GM19238 (cell line): ENCODE measurements at regions not wholly inside any gene's neighbourhood (a gene's known extent, or its start where the extent isn't known, plus 50 kb on each side); places are given as distances from the start of the nearest gene placed in this dataset.
A peak's percentile ranks its signal among the peaks of the same experiment; 100 is the strongest.
"Not testable (repeated sequence)": the region's sequence is repeated elsewhere in the genome, so short reads cannot be mapped to it uniquely, and the experiment has no call there.

ENCODE experiments used
- DNase-seq: peaks from one replicate; pipeline ENCODE4 v3.0.0; 2011; ENCODE audit warnings: low spot score; ENCODE audit not compliant: insufficient read length

DNA sequence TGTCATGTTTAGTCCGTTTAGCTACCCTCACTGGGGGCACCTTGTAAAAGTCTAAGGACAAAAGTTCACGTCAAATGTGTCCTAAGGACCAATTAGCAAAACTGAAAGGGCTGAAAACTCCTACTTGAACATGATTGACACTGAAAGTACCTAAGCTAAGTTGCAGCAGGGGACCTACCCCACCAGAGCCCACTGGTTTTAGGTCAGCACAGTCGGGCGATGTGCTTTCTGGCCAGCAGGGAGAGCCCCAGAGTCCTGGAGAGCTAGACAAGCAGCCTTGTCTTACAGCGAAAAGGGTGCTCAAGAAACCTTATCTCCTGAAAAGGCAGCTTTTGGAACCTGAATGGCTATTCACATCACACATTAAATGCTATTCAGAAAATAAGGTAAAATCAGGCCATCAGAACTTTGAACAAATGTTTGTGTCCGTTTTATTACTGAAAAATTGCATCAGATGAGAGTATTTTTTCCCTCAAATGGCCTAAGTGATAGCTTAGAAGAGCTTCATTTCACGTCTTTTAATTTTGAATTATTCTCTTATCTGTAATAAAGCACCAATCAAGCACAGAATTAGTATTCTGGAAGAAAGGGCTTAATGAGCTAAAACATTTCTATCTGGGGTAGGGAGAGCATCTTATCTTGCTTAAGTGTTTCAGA is 52.2 kb upstream of the MKI67 start:
- DNase-seq: no peak

- DNase-seq: no peak
These were observed 54.6 kb upstream of the MKI67 start for GRCh38 chr10:128180843-128181242.

- no peak for DNase-seq
These were observed 59.4 kb upstream of the MKI67 start for GRCh38 chr10:128185627-128186026.

- no peak for DNase-seq
These were observed 61.0 kb upstream of the MKI67 start for GRCh38 chr10:128186959-128187787.

GRCh38 chr10:128187788-128188185 is 61.6 kb upstream of the MKI67 start:
- DNase-seq: no peak

DNA sequence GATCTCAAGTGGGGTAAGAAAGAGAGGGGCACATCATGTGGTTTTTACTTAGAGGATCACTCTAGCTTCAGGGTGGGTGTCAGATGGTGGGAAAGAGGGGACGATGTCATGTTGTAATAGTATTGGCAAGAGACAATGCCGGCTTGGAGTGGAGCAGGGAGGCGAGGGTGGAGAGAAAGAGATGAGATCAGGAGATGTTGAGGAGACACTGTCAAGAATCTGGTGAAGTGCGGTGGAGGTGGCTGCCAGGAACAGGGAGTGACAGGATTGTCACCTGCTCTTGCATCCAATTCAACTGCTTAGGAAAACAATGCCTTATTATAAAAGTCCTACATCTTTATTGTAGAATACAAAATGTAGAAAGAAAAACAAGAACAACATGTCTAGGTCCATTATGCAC is 63.0 kb upstream of the MKI67 start:
- DNase-seq: no peak

- no peak for DNase-seq
These were observed 65.6 kb upstream of the MKI67 start for GRCh38 chr10:128191847-128192246.

DNA sequence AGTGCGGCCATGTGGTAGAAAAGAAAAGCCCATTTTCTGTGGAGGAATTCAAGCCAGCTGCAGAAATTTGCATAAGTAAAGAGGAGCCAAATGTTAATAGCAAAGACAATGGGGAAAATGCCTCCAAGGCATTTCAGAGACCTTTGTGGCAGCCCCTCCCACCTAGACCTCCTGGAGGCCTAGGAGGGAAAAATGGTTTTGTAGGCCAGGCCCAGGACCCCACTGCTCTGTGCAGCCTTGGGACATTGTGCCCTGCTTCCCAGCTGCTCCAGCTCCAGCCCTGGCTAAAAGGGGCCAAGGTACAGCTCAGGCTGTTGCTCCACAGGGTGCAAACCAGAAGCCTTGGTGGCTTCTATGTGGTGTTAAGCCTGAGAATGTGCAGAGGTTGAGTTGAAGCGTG is 75.6 kb upstream of the MKI67 start:
- DNase-seq: not testable (repeated sequence)

- DNase-seq: no peak
These were observed 76.8 kb upstream of the MKI67 start for GRCh38 chr10:128203028-128203427.

DNA sequence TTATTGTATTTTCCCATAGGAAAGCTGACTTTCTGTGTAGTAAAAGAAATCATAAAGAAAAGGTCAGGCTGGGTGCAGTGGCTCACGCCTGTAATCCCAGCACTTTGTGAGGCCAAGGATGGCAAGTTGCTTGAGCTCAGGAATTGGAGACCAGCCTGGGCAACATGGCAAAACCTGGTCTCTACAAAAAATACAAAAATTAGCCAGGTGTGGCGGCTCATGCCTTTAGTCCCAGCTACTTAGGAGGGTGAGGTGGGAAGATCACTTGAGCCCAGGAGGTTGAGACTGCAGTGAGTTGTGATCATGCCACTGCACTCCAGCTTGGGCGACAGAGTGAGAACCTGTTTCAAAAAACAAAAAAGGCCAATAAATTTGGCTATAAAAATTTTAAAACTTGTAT is 79.4 kb upstream of the MKI67 start:
- DNase-seq: not testable (repeated sequence)

DNA sequence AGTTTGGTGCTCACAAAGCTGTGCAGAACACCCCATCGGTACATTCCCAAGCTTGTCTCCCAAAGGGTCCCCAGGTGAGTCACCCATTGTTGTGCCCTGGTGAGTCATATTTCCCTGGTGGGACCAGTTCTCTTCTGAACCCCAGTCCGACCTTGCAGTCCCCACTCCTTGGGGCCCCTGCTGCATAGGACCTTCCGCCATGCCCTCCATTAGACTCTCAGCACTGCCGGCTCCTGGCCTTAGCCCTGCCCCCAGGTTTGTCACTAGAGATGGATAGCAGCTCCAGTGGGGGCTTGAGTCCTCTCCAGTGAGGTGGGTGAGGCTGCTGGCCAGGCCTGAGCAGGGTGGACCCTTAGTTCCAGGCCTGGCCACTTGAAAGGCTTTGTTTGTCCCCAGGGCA is 80.5 kb upstream of the MKI67 start:
- no peak for DNase-seq

DNA sequence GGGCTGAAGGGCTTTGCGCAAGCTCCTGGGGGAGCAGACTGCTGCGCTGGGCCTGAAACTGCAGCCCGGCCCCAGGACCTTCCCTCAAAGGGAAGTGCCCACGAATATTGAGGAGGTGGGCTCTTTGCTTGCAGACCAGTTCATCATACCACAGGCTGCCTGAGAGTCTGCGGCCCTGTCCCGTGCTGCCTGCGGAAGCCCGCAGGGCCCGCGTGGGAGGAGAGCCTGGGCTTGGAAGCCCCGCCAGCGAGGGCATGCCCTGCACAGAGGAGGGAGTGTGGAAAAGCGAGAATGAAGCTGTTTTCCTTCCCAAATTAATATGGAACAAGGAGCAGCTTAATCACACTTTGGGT is 83.6 kb upstream of the MKI67 start:
- no peak for DNase-seq

DNA sequence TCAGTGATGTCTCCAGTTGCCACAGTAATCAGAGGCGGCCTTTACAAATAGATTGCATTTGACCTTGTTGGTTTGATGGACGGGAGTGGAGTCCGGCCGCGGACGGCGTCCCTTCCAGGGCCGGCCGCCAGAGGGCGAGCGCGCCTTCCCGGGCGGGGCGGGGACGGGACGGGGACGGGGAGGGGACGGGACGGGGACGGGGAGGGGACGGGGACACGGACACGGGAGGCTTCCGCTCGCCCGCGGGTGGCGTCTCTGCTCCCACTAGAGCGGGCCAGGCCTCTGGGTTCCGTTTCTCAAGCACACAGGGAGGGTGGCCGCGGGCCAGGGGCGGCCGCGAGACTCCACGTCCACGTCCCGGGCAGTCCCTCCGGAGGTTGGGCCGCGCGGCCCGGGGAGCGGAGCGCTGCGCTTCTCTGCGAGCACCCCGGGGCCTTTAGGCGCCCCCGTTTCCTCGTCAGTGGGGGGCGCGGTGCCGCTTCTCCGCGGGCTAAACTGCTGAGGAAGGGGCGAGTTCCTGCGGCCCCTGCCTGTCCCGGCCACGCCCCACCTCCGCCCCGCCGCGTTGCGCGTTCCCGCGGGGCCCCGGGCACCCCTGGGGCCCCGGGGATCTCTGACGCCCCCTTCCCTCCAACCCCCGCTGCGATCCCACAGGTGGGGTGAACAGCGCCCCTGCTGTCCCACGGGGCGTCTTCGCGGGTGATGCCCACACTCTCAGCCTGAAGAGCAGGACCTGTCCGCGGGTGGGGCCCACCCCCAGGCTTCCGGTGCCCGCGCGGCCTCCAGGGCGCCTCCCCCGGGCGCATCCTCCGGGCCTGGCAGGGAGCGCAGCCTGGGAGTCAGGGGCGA is 84.2 kb upstream of the MKI67 start:
- DNase-seq: peak; percentile 55

GRCh38 chr10:128211064-128211504 is 84.9 kb upstream of the MKI67 start:
- no peak for DNase-seq

DNA sequence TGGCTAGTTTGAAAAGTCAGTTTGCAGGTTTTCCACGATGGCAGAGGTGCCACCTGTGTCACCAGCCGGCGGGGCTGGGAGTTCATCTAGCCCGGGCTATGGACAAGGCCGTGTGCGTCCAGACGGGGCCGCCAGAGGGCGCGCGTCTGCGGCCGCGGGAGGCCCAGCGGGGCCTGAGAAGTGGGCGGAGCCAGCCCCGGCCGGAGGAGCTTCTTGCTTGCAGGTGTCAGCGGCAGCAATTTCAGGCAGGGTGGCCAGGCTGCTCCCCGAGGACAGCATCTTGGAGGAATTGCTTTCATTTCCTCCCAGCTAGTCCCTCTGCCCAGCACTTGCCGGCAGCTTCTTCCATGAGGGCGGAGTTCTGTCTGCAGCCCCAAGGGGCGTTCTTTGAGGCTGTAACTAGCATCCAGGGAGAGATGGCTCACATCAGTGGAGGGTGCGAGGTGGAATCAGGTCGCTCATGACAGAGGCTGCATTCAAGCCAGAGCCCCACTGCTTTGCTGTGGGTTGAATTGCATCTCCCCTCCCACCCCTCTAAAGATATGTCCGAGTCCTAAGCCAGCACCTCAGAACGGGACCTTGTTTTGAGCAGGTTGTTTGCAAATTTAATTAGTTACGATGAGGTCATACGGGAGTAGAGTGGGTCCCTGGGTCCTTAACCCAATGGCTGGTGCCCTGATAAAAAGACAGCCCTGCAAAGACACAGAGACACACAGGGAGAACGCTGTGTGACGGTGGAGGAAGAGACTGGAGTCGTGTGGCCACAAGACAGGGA is 85.9 kb upstream of the MKI67 start:
- peak; percentile 94 for DNase-seq

- no peak for DNase-seq
These were observed 86.9 kb upstream of the MKI67 start for GRCh38 chr10:128213156-128213555.

- DNase-seq: no peak
These were observed 89.5 kb upstream of the MKI67 start for GRCh38 chr10:128215733-128216132.

DNA sequence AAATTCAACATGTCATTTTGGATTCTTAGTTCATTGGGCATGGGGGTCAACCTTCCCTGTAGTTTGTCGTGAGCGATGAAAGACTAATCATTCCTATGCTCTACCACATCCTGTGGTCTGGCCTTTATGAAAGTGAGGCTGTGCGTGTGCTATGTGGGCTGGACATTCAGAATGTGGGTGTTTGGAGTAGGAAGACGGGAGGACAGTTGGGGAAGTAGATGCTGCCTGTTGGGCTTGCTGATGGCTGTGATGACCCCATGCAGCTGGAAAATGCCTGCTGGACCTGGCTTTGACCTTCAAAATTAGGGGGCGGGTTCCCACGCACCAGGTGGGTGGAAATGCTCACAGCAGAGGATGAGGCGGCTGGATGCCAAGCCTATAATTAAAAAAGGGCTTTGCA is 90.9 kb upstream of the MKI67 start:
- DNase-seq: no peak

- no peak for DNase-seq
These were observed 91.9 kb upstream of the MKI67 start for GRCh38 chr10:128218161-128218560.

DNA sequence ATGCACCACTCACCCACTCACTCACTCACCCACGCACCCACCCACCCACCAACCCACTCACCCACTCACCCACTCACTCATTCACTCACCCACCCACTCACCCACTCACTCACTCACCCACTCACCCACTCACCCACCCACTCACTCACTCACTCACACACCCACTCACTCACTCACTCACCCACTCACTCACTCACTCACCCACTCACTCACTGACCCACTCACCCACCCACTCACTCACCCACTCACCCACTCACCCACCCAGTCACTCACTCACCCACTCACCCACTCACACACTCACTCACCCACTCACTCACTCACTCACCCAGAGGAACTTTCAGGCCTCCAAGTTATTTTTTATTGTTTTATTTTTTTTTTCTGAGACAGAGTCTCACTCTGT is 93.1 kb upstream of the MKI67 start:
- no peak for DNase-seq

DNA sequence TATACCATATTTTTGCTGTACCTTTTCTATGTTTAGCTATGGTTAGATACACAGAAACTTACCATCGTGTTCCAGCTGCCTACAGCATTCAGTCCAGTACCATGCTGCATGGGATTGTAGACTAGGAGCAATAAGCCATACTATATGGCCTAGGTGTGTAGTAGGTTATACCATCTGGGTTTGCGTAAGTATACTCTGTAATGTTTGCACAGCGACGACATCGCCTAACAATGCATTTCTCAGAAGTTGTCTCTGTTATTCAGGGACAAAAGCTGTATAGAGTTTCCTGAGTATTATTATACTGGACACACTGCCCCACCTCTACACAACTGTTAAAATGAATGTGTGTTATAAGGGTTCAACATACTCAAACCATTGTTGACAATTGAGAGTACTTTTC is 93.8 kb upstream of the MKI67 start:
- DNase-seq: no peak
